Cardiac muscle cell (in vitro differentiated cells and primary cell): ENCODE measurements at regions not wholly inside any gene's neighbourhood (a gene's known extent, or its start where the extent isn't known, plus 50 kb on each side); places are given as distances from the start of the nearest gene placed in this dataset.

ENCODE experiments used
- DNase-seq, 2 donors: peaks; one replicate each; pipeline versions ENCODE4 v3.0.0 to v3.0.0-alpha.2; 2010 to 2017; ENCODE audit warnings: low read depth in 1 of 2, low spot score in 1 of 2
- H3K27ac ChIP-seq: fragments of 200-600 bp; sonication (generic); 2 replicates; pipeline ENCODE4 v1.5.1; 2016
- H3K27me3 ChIP-seq: fragments of 200-600 bp; sonication (generic); 2 replicates; pipeline ENCODE4 v1.6.0; 2016; ENCODE audit warnings: control low read depth
- H3K36me3 ChIP-seq: fragments of 200-600 bp; sonication (generic); 2 replicates; pipeline ENCODE4 v1.5.1; 2016; ENCODE audit warnings: control low read depth
- H3K4me1 ChIP-seq: fragments of 200-600 bp; sonication (generic); 2 replicates; pipeline ENCODE4 v1.8.1; 2017; ENCODE audit warnings: low read depth, mild to moderate bottlenecking, mixed run types
- H3K4me3 ChIP-seq: fragments of 200-600 bp; sonication (generic); 2 replicates; pipeline ENCODE4 v1.5.1; 2016; ENCODE audit warnings: mild to moderate bottlenecking
- H3K9me3 ChIP-seq: fragments of 200-600 bp; sonication (generic); 2 replicates; pipeline ENCODE4 v1.5.1; 2017; ENCODE audit warnings: low read depth, mild to moderate bottlenecking, control low read depth
- TF ChIP-seq, protein P1 (sequence below): IDR thresholded peaks from 2 replicates; pipeline ENCODE4 v1.5.1; 2012; ENCODE audit warnings: low read depth, mild to moderate bottlenecking, low read length

DNA sequence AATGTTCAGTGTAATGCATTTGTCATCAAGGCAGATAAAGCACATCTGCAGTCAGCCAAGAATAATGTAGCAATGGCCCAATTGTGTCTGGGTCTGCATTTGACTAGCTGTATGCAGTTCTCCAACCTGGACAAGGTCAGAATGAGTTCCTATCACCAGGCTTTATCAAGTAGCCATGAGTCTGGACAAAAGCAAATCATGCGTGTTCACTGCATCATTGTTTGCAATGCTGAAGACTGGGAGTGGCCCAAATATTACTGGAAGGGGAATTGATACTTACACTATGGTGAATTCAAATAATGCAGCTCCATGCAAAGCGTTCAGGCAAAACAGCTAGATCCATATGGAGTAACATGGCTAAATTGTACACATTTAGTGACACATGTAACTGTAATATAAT lies 250.9 kb downstream of the TOX3 start:
- Histone ChIP-seq H3K27me3 (no peaks in the 10 kb centered on the region), H3K9me3 (no peaks in the 10 kb centered on the region), H3K36me3 (no peaks in the 10 kb centered on the region), H3K4me3 (no peak overlapping the region), H3K27ac (no peak overlapping the region), H3K4me1 (peaks cover 9% of the 10 kb centered on the region)
- TF ChIP-seq, protein P1, sequence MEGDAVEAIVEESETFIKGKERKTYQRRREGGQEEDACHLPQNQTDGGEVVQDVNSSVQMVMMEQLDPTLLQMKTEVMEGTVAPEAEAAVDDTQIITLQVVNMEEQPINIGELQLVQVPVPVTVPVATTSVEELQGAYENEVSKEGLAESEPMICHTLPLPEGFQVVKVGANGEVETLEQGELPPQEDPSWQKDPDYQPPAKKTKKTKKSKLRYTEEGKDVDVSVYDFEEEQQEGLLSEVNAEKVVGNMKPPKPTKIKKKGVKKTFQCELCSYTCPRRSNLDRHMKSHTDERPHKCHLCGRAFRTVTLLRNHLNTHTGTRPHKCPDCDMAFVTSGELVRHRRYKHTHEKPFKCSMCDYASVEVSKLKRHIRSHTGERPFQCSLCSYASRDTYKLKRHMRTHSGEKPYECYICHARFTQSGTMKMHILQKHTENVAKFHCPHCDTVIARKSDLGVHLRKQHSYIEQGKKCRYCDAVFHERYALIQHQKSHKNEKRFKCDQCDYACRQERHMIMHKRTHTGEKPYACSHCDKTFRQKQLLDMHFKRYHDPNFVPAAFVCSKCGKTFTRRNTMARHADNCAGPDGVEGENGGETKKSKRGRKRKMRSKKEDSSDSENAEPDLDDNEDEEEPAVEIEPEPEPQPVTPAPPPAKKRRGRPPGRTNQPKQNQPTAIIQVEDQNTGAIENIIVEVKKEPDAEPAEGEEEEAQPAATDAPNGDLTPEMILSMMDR: no peak
- no peak for DNase-seq

DNA sequence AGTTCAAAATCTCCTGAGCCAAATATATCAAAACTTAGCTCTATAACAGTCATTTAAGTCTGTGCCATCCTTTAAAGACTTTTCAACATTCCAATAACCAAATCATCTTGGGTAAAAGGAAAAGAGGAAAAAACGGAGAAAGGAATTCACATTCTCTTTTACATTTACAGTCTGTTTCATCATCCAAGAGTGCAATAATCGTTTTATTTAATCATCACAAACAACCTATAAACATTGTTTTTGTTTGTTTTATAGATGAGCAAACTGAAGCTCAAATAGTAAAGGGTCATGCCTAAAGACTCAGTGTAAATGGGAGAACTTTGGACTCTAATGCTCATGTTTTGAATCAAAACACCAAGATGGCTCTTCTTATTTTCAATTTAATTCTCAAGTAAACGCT lies 252.3 kb downstream of the TOX3 start:
- no peaks in the 10 kb centered on the region for H3K36me3 ChIP-seq
- peaks cover 9% of the 10 kb centered on the region for H3K4me1 ChIP-seq
- no peaks in the 10 kb centered on the region for H3K27me3 ChIP-seq
- no peak overlapping the region for H3K27ac ChIP-seq
- TF ChIP-seq, protein P1: no peak
- H3K4me3 ChIP-seq: no peak overlapping the region
- no peaks in the 10 kb centered on the region for H3K9me3 ChIP-seq
- no peak for DNase-seq

DNA sequence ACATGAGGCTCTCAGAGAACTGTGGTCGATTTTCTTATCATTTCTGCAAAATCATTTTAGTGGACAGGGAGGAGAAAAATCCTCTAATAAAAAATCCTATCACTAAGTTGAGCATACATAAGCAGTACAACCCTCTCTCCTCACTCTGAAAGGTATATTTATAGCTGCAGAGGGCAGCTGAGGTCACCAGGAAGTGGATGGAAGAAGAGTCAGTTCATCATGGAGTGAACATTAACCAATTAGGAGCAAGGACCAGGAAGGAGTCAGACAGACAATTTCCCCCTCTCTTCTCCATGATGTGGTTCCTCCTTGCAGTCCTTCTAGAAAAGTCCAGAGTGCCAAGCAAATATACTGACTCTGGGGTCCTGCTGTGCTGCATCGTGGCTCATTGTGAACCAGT lies 253.7 kb downstream of the TOX3 start:
- TF ChIP-seq, protein P1: no peak
- peak in 1 of 2 donors; percentile 10 for DNase-seq

DNA sequence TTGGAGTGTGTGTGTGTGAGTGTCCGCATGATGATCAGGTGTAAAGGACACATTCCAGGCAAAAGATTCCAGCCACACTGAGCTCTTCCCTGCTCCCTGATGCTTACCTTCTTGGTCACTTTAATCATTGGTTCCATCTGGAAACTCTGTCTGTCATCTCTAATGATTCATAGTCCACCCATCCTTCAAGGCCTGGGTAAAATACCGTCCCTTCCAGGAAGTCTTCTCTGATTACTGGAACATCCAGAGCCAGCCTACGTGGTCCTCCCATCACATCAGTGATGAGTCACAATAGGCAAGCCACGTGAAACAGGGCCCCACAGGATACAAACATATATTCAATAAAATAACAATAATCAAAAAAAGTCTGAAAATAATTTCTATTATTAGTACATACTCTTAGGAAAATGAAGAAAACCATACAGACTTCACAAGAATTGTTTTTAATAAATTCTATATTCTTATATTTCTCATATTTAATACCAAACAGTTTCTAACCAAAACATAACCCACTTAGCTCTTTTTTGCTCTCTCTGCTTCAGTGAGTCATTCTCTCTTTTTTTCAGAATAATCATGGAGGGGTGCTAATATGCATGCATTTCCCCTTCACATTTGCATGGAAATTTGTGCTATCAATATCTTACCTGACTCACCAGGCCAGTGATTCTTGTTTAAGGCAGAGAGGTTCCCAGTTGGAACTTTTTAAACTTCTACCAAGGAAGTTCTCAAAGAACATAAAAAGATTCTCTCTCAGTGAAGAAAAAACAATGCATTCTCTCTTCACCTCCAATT lies 263.2 kb downstream of the TOX3 start:
- Histone ChIP-seq H3K4me1 (no peaks in the 10 kb centered on the region), H3K27me3 (no peaks in the 10 kb centered on the region), H3K9me3 (no peaks in the 10 kb centered on the region), H3K36me3 (no peaks in the 10 kb centered on the region), H3K4me3 (no peak overlapping the region), H3K27ac (no peak overlapping the region)
- TF ChIP-seq, protein P1: no peak
- no peak for DNase-seq

More for the DNA sequence above, 253.7 kb downstream of the TOX3 start:
- H3K27me3 ChIP-seq: no peaks in the 10 kb centered on the region
- peaks cover 9% of the 10 kb centered on the region for H3K4me1 ChIP-seq
- H3K36me3 ChIP-seq: no peaks in the 10 kb centered on the region
- H3K27ac ChIP-seq: no peak overlapping the region
- no peaks in the 10 kb centered on the region for H3K9me3 ChIP-seq
- H3K4me3 ChIP-seq: no peak overlapping the region

DNA sequence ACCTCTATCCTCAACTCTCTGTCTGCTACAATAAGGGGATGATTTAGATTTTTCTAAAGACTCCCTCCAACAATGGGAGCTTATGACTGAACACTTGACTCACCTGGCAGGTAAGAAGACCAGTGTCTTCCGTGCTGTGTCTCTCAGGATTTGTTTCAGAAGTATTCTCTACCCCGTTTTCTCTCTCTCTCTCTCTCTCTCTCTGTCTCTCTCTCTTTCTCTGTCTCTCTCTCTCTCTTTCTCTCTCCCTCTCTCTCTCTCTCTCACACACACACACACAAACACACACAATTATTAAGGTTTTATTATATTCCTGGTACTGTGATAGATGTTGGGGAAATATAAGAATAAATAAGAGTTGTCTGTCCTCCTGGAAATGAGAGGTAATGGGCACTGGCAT lies 263.9 kb downstream of the TOX3 start:
- peak in 1 of 2 donors; percentile 49 for DNase-seq
- Histone ChIP-seq H3K27me3 (no peaks in the 10 kb centered on the region), H3K4me1 (no peaks in the 10 kb centered on the region), H3K4me3 (no peak overlapping the region), H3K36me3 (no peaks in the 10 kb centered on the region), H3K27ac (no peak overlapping the region), H3K9me3 (no peaks in the 10 kb centered on the region)
- TF ChIP-seq, protein P1: no peak
